Esophagus squamous epithelium (tissue), 4 donors: ENCODE measurements at regions not wholly inside any gene's neighbourhood (a gene's known extent, or its start where the extent isn't known, plus 50 kb on each side); places are given as distances from the start of the nearest gene placed in this dataset.

Experiments used
- POLR2A ChIP-seq, 4 donors: fragments of 450-650 bp; IDR thresholded peaks; one replicate each; pipeline ENCODE4 v1.6.1; 2017; ENCODE audit warnings: antibody characterized with exemption in 4 of 4, mild to moderate bottlenecking in 4 of 4, moderate library complexity in 3 of 4
- TF ChIP-seq, protein P1 (sequence below), 6 experiments: fragments of 450-650 bp in 4 of 6; fragments of 200-600 bp in 2 of 6; sonication (generic) in 2 of 6; IDR thresholded peaks; one replicate each; pipeline ENCODE4 v1.5.1; 2016 to 2019; ENCODE audit warnings: antibody characterized with exemption in 6 of 6, mild to moderate bottlenecking in 4 of 6, moderate library complexity in 4 of 6

DNA sequence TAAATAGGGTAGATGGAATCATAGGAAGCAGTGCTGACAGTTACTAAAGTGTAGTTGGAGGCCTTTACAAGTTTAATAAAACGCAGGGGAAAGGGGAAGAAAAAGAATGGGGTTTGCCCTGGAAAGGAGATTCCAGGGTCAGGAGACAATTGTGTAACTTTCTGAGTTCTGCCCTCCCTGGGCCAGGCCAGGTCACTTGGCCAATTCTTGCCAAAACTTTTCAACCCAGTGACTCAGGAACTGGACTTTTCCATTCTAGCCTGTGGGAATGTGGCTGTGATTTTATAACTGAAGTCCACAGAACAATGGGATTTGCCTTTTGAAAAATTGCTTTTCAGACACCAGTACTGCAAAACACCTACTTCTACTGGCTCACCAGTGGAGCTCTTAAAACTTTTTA, 289.8 kb upstream of the ANKRD55 start:
- TF ChIP-seq, protein P1, sequence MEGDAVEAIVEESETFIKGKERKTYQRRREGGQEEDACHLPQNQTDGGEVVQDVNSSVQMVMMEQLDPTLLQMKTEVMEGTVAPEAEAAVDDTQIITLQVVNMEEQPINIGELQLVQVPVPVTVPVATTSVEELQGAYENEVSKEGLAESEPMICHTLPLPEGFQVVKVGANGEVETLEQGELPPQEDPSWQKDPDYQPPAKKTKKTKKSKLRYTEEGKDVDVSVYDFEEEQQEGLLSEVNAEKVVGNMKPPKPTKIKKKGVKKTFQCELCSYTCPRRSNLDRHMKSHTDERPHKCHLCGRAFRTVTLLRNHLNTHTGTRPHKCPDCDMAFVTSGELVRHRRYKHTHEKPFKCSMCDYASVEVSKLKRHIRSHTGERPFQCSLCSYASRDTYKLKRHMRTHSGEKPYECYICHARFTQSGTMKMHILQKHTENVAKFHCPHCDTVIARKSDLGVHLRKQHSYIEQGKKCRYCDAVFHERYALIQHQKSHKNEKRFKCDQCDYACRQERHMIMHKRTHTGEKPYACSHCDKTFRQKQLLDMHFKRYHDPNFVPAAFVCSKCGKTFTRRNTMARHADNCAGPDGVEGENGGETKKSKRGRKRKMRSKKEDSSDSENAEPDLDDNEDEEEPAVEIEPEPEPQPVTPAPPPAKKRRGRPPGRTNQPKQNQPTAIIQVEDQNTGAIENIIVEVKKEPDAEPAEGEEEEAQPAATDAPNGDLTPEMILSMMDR (IDR thresholded peaks at IDR 0.05), result no peak
- TF ChIP-seq POLR2A (IDR thresholded peaks at IDR 0.05), result no peak
